Keratinocyte (primary cell): ENCODE measurements at regions not wholly inside any gene's neighbourhood (a gene's known extent, or its start where the extent isn't known, plus 50 kb on each side); places are given as distances from the start of the nearest gene placed in this dataset.

Experiments
- CTCF ChIP-seq, 3 experiments: IDR thresholded peaks in 1 of 3; conservative IDR thresholded peaks in 1 of 3; optimal IDR thresholded peaks in 1 of 3; 2 replicates in 2 of 3; 3 replicates in 1 of 3; pipeline versions ENCODE3 to v1.5.1; 2011; ENCODE audit warnings: low read length in 3 of 3, mild to moderate bottlenecking in 3 of 3, moderate library complexity in 2 of 3, control low read depth in 1 of 3, inconsistent platforms in 1 of 3; ENCODE audit not compliant: insufficient read depth in 2 of 3; ENCODE audit errors: extremely low read depth in 1 of 3
- EZH2 ChIP-seq: IDR thresholded peaks from one replicate; pipeline ENCODE4 v1.6.1; 2012; ENCODE audit warnings: inconsistent platforms, mild to moderate bottlenecking, low read length, moderate library complexity

- no peak for TF ChIP-seq CTCF (optimal IDR thresholded peaks at IDR 0.05 in 1 of 3, IDR thresholded peaks at IDR 0.05 in 1 of 3, conservative IDR thresholded peaks at IDR 0.05 in 1 of 3; ENCODE audit: extremely low read depth in 1 of 3, insufficient read depth in 2 of 3, low read length in 3 of 3)
- no peak for TF ChIP-seq EZH2
Observed at GRCh38 chr6:106889692-106890091, 84.8 kb downstream of the CD24 start.
